GM18505 (cell line): ENCODE measurements at regions not wholly inside any gene's neighbourhood (a gene's known extent, or its start where the extent isn't known, plus 50 kb on each side); places are given as distances from the start of the nearest gene placed in this dataset.

Source experiments
- ATAC-seq: cut with Tn5 transposase; IDR thresholded peaks from one replicate; pipeline ENCODE4 v1.9.1; 2021; ENCODE audit not compliant: unreplicated experiment
- POLR2A ChIP-seq: IDR thresholded peaks from 4 replicates; pipeline ENCODE4 v1.6.1; 2011; ENCODE audit warnings: borderline replicate concordance; ENCODE audit not compliant: insufficient read depth, insufficient read length; ENCODE audit errors: extremely low read depth

DNA sequence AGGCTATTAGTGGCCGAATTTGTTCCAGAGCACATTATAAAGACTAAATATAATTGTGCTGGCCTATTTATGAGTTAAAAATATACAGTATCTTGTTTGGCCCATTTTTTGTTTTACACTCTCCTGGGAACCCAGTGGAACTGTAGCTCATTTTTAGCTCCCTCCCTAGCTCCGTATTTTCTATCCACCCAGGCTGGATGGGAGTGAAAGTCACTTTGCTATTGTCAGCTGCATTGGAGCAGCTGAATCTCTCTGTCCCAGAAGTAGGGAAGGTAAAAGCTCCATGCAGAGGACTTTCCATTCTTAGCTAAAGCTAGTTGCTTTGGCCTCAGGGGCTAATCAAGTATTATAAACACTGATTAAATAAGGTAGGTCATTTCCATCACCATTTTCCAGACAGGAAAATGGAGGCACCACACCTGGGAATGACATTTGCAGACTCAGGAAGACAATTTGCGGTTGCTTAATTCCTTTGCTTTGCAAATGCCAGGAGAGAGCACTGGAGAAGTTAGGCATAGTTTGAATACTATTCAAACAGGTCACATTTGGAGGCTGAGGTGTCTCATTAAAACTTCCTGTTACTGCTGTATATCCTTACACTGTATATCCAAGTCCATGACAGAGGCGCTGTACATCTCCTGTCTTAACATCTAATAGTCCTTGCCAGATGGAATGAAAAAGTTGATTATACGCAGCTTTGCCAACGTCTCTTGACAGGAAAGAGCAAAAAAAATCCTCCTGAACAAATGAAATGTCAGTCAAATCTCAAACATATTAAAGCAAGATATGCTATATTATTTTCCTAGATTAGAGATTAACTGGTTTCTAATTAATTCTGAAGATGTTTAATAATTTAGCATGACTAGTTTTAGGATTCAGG is 338.1 kb upstream of the KIRREL3 start:
- TF ChIP-seq POLR2A, result no peak
- ATAC-seq, result no peak

DNA sequence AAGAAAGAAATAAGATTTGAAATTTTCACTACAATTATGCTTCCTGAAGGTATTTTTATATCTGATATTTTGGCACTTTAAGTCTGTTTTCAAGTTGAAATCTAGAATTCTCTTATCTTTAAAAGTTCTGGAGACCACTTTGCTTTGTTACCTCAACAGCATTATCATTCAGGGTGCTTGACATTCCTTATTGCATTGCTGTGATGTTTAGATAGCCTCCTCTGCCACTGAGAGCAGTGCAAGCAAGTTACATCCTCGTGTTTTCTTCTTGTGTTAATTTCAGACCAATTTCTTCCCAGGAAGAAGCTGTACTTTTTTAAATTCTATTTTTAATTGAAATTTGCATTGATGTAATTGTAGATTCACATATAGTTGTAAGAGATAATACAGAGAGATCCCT is 333.9 kb upstream of the KIRREL3 start:
- ATAC-seq, result no peak
- no peak for TF ChIP-seq POLR2A

DNA sequence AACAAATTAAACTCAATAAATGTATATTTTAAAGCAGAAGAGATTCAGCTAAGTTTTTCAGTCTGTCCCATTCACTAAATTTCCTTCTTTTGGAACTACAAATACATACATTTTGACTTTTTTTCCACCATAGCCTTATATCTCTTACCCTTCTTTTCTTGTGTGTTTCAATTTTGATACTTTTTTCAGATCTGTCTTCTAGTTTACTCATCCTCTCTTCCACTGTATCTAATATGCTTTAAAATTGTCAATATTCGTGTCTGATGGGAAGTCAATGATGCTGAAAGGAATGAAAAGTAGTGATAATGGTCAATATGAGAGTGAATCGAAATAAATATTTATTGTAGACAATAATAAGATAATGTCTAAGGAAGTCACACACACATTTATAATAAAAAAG is 332.3 kb upstream of the KIRREL3 start:
- ATAC-seq, result no peak
- TF ChIP-seq POLR2A, result no peak

DNA sequence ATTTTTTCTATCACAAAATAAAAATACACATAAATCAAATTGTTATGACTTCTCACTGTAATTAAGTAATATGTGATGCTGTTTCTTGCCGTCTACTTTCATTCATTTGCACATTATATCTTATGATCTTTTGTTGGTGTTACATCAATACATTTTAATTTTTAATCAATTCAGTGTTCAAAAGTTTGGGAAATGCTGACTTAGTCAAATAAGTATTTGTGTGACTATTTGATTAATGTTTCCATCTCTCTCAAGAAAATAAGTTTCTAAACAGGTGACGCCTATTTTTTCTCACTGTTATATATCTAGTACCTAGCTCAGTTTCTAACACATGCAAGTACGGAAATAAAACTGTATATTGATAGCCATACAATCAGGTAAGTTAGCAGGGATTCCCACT is 329.5 kb upstream of the KIRREL3 start:
- TF ChIP-seq POLR2A, result no peak
- no peak for ATAC-seq

DNA sequence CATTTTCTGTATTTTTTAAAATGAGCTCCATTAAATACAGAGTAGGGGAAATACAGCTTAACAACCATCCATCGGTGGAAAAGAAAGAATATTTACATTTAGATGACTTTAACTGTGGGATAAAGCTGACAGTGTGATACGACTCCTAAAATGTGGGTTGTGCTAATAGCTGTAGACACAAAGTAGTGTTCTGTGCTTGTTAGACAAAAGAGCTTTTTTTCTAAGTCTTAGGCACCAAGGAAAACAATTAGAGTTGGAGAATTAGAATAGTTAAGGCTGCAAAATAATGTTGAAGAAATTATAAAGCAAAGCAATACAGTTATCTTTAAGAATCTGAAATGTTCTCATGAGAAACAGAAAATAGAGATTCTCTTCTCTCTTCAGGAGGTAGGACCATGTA is 307.7 kb upstream of the KIRREL3 start:
- ATAC-seq, result no peak
- no peak for TF ChIP-seq POLR2A

DNA sequence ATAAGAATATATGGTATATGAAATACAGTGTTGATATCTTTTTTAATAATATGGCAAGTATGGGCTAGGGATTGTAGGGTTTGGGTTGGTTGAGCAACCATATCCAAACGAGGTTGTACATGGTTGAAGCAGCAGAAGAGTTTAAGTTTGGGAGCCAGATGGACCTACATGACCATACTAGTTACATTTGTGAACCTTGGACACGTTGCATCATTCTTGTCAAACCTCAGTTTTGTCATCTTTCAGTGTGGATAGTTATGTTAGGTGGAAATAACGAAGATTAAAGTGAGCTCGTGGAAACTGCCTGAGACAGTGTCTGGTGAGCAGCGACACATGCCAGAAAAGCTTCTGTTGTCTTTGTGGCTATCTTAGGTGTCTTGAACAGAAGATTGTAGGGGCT is 307.1 kb upstream of the KIRREL3 start:
- ATAC-seq, result no peak
- no peak for TF ChIP-seq POLR2A

DNA sequence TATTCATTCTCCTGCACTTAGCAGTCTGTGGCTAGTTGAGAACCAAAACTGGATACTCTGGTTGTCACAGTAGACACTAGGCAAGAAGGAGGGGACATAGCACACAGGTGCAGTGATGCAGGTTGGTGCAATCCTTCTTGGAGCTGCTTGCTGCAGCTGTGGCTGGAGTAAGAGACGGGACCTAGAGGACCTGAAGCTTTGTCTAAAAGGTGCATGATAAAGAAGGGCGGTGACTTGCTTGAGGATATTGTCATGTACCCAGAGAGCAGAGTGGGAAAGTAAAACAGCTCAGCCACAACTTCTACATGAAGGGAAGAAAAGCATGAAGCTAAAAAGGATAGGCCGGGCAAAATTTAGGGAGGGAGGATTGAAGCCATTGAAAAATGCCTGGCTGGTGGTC is 304.1 kb upstream of the KIRREL3 start:
- ATAC-seq, result no peak
- no peak for TF ChIP-seq POLR2A

DNA sequence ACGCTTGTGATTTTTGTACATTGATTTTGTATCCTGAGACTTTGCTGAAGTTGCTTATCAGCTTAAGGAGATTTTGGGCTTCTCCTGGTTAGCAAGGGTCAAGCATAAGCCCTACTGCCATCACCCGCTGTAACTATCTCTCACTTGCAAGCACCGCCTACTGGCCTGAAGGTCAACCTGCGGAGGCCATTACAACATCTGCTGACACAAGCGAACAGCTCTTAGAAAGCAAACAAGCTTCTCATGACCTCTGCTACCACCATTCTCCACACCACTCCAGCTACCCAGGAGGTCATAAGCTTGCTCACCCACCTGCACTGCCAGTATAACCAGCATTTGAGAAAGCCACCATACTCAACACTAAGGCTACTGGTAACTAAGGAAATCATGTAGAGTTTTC is 288.4 kb upstream of the KIRREL3 start:
- no peak for ATAC-seq
- no peak for TF ChIP-seq POLR2A

DNA sequence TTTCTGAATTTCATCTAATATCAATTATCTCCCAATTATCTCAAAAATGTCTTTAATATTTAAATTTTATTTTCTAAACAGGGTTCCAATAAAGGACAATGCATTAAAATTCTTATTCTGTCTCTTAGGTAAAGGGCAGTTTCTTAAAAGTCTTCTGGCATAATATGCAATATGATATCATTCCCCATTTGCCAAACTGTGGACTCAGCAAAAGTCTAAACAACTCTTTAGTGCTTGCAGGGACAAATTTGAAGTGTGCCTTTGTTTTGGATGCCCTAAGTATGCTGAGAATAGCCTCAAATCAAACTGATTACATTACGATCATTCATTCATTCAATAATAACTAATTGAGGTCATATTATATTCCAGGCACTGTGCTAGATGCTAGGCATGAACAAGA is 281.0 kb upstream of the KIRREL3 start:
- TF ChIP-seq POLR2A, result no peak
- ATAC-seq, result no peak

DNA sequence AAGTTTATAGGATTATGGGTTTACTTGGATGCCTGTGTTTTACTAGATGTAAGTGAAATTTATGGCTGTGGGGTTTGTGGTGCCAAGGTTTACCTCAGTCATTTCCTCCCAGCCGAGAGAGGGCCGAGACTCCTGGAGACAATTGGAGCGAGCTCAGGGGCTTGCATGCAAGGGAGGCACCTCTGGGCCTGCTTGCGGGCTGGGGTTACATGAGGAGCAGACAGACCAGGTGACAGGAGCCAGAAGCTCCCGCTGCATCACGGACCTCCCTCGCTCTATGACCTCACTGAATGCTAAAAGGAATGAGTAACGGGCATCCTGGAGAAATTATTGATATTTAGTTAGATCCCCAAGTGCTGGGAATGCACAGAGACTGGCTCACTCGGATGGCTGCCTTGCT is 275.2 kb upstream of the KIRREL3 start:
- no peak for TF ChIP-seq POLR2A

DNA sequence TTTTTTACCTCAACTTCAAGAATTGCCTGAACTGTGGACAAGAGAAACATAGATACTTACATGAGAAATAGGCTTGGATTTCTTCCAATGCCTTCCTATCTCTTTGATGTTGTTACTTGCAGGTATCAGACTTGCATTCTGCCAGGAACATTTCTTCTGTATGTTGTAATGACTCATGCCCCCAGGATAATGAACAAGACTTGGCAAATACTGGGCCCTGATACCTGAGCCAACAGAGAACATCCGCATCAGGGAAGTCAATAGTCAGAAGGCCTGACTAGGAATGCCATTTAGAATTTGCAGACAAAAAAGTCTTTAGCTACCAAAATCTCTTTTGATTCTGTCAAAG is 273.7 kb upstream of the KIRREL3 start:
- ATAC-seq, result no peak
- TF ChIP-seq POLR2A, result no peak

More for the DNA sequence above, 275.2 kb upstream of the KIRREL3 start:
- ATAC-seq, result no peak

DNA sequence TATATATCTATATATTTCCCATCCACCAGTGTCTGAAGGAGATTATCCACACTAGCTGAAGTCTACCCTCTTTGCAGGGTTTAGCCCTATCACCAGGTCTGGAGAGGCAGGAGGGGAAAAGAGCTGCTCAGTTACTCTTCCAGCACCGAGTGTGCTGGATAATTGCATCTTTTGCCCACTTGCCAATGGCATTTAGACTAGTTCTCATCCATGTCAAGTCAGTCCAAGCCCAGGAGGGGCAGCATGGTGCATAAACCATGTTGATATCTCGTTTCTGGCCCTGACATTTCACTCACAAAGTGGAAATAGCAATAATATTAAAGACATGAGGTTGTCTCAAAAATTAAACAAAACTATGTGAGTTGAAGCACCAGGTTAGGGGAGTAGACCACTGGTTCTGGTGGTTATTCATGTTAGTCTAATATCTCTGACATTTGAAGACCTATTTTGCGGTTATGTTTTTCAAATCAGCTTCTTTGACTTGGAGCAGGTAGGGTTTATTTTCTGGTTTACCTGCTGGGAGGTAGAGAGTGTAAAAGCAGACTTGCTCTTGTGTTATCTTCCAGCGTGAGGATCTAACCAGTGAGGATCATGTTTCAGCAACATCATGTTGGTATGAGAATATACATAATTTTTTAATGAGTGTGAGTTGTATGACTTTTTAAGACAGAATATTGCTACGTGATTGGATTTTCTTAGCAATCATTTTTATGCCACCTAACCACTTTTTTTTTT is 273.2 kb upstream of the KIRREL3 start:
- no peak for TF ChIP-seq POLR2A
- no peak for ATAC-seq

DNA sequence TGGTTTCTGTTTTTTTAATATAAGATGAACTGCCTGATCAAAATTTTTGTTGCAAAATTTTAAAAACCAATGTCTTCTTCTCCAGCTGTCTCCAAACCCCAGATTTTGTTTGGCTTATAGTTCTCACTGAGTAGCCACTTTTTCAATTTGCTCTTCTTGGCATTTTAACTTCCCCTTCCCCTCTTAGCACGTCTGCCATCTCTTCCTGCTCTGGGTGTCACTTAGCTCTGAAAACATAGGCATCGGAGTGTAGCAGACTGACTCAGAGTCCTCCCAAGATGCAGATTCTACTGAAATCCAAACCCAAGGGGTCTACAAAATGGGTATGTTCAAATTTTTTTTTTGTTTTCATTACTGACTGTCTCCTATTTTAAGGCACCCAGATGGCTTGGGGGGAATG is 270.3 kb upstream of the KIRREL3 start:
- TF ChIP-seq POLR2A, result no peak
- no peak for ATAC-seq

DNA sequence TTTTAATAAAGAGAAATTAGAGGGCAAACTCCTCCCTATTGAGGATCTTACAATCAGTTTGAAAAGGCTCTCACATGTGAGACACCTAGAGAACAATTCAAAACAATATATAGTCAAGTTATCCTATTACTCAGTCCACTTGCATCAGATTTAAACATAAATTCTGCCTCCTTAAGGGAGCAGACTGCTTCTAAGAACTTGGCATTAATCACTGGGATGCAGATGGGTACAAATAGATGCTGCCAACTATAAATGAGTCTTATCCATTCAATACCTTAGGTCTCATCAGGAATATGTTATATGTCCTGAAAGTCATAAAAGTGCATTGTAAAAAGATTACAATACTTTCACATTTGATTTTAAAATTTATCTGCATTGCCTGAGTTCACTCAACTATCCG is 269.3 kb upstream of the KIRREL3 start:
- TF ChIP-seq POLR2A, result no peak
- ATAC-seq, result no peak
